HG03064 (cell line): ENCODE measurements at regions not wholly inside any gene's neighbourhood (a gene's known extent, or its start where the extent isn't known, plus 50 kb on each side); places are given as distances from the start of the nearest gene placed in this dataset.
"Not testable (repeated sequence)": the region's sequence is repeated elsewhere in the genome, so short reads cannot be mapped to it uniquely, and the experiment has no call there.

Experiments used
- ATAC-seq: cut with Tn5 transposase; IDR thresholded peaks from one replicate; pipeline ENCODE4 v1.9.1; 2021; ENCODE audit warnings: low read depth; ENCODE audit not compliant: unreplicated experiment

GRCh38 chr21:14009238-14009981 is 201.3 kb downstream of the LIPI start:
- ATAC-seq: not testable (repeated sequence)

GRCh38 chr21:14008436-14008835 is 202.3 kb downstream of the LIPI start:
- ATAC-seq: not testable (repeated sequence)

GRCh38 chr21:14008006-14008405 is 202.7 kb downstream of the LIPI start:
- ATAC-seq: not testable (repeated sequence)

- not testable (repeated sequence) for ATAC-seq
Measured at GRCh38 chr21:14006144-14006543, 204.6 kb downstream of the LIPI start.

GRCh38 chr21:13986996-13987958 is 223.5 kb downstream of the LIPI start:
- ATAC-seq: not testable (repeated sequence)

GRCh38 chr21:13985865-13986863 is 224.6 kb downstream of the LIPI start:
- not testable (repeated sequence) for ATAC-seq

- not testable (repeated sequence) for ATAC-seq
Measured at GRCh38 chr21:13985137-13985864, 225.5 kb downstream of the LIPI start.

GRCh38 chr21:13984728-13985127 is 226.0 kb downstream of the LIPI start:
- ATAC-seq: not testable (repeated sequence)

GRCh38 chr21:13981176-13982087 is 229.3 kb downstream of the LIPI start:
- ATAC-seq: not testable (repeated sequence)

GRCh38 chr21:13980115-13980662 is 230.6 kb downstream of the LIPI start:
- ATAC-seq: peak; percentile 98

- ATAC-seq: peak; percentile 14
Measured at GRCh38 chr21:13979608-13980007, 231.1 kb downstream of the LIPI start.

- not testable (repeated sequence) for ATAC-seq
Measured at GRCh38 chr21:13974582-13974981, 236.2 kb downstream of the LIPI start.

- not testable (repeated sequence) for ATAC-seq
Measured at GRCh38 chr21:13969853-13970252, 240.9 kb downstream of the LIPI start.

- ATAC-seq: not testable (repeated sequence)
Measured at GRCh38 chr21:13969002-13969401, 241.8 kb downstream of the LIPI start.

- not testable (repeated sequence) for ATAC-seq
Measured at GRCh38 chr21:13963259-13963658, 247.5 kb downstream of the LIPI start.

GRCh38 chr21:13937236-13937635 is 273.5 kb downstream of the LIPI start:
- ATAC-seq: no peak

- not testable (repeated sequence) for ATAC-seq
Measured at GRCh38 chr21:13936033-13936937, 274.5 kb downstream of the LIPI start.
